K562 (cell line): ENCODE measurements at regions not wholly inside any gene's neighbourhood (a gene's known extent, or its start where the extent isn't known, plus 50 kb on each side); places are given as distances from the start of the nearest gene placed in this dataset.

Experiments
- ATAC-seq: fragments of 200-7000 bp; cut with Tn5 transposase; 3 replicates; pipeline ENCODE4 v1.9.1; 2020; ENCODE audit warnings: moderate library complexity
- BruUV-seq: library from RNA; stranded (reverse); fragments of 400-500 nt; replicated peaks from 2 replicates; lab custom pipeline; 2021; lab: Mats Ljungman, UMichigan
- CTCF ChIA-PET: fragments of 300-600 bp; formaldehyde crosslinking; extraction: SDS; loops from one replicate; lab custom pipeline; 2021; ENCODE audit warnings: low intra/inter-chr PET ratio; lab: Yijun Ruan, JAX
- POLR2A ChIA-PET: fragments of 300-600, 350-650 bp; sonication (Branson Sonifier 250); formaldehyde crosslinking; extraction: SDS; loops from one replicate; lab custom pipeline; 2021; ENCODE audit warnings: antibody characterized with exemption, inconsistent platforms; lab: Yijun Ruan, JAX
- DNase-seq, 4 experiments: peaks; one replicate each; pipeline versions ENCODE4 v3.0.0 to v3.0.0-alpha.2; 2011 to 2018; ENCODE audit warnings: low spot score in 3 of 4, mixed read lengths in 3 of 4; ENCODE audit errors: extremely low read depth in 1 of 4
- FAIRE-seq: peaks from 2 replicates; lab custom pipeline; 2011; peaks lifted over from hg19 to GRCh38; lab: Jason Lieb, UNC
- H2AFZ ChIP-seq: 2 replicates; pipeline ENCODE4 v1.6.0; 2011; ENCODE audit warnings: low read depth, low read length, control low read depth, inconsistent platforms
- H3K27ac ChIP-seq: fragments of 200-600 bp; 3 replicates; pipeline ENCODE4 v1.8.0; 2011; ENCODE audit warnings: low read depth, mild to moderate bottlenecking, control low read depth, inconsistent platforms, low read length, moderate library complexity, mixed read lengths; ENCODE audit errors: extremely low read depth
- H3K27me3 ChIP-seq, 2 experiments: fragments of 300-600 bp in 1 of 2; 2 replicates in 1 of 2; 3 replicates in 1 of 2; pipeline versions ENCODE4 v1.6.0 to v1.8.0; 2011; ENCODE audit warnings: inconsistent platforms in 2 of 2, low read length in 2 of 2, mild to moderate bottlenecking in 1 of 2, mixed read lengths in 1 of 2, moderate library complexity in 1 of 2; ENCODE audit not compliant: control insufficient read depth in 2 of 2, insufficient read depth in 2 of 2
- H3K36me3 ChIP-seq: fragments of 300-600 bp; 3 replicates; pipeline ENCODE4 v1.8.0; 2011; ENCODE audit warnings: mild to moderate bottlenecking, low read length, inconsistent platforms; ENCODE audit not compliant: control insufficient read depth, insufficient read depth
- H3K4me1 ChIP-seq, 2 experiments: fragments of 200-600 bp in 1 of 2; replicated peaks in 1 of 2; 2 replicates in 1 of 2; 3 replicates in 1 of 2; pipeline versions ENCODE4 v1.5.1 to v1.8.0; 2011; ENCODE audit warnings: inconsistent platforms in 2 of 2, low read length in 2 of 2, mild to moderate bottlenecking in 1 of 2, mixed read lengths in 1 of 2, moderate library complexity in 1 of 2; ENCODE audit not compliant: control insufficient read depth in 2 of 2, insufficient read depth in 2 of 2
- H3K4me2 ChIP-seq: 2 replicates; pipeline ENCODE4 v1.6.1; 2011; ENCODE audit warnings: low read length, control low read depth, inconsistent platforms, mixed read lengths; ENCODE audit not compliant: insufficient read depth
- H3K4me3 ChIP-seq: fragments of 200-600 bp; sonication (generic), shearing (Covaris generic); 2 replicates; pipeline ENCODE4 v1.5.1; 2016; ENCODE audit warnings: control low read depth, inconsistent platforms
- H3K79me2 ChIP-seq: fragments of 200-600 bp; 3 replicates; pipeline ENCODE4 v1.8.0; 2011; ENCODE audit warnings: low read length, inconsistent platforms; ENCODE audit not compliant: control insufficient read depth, insufficient read depth
- H3K9ac ChIP-seq, 2 experiments: 2 replicates each; pipeline versions ENCODE4 v1.6.0 to v1.6.1; 2011; ENCODE audit warnings: low read depth in 2 of 2, low read length in 2 of 2, control low read depth in 1 of 2, inconsistent platforms in 1 of 2, mild to moderate bottlenecking in 1 of 2, mixed read lengths in 1 of 2; ENCODE audit not compliant: insufficient read depth in 1 of 2
- H3K9me1 ChIP-seq: one replicate; pipeline ENCODE4 v1.6.0; 2011; ENCODE audit warnings: inconsistent platforms, mild to moderate bottlenecking, low read length, moderate library complexity; ENCODE audit not compliant: control insufficient read depth, insufficient read depth
- H3K9me3 ChIP-seq: replicated peaks from 2 replicates; pipeline ENCODE4 v1.5.1; 2011; ENCODE audit warnings: low read depth, low read length, inconsistent platforms; ENCODE audit not compliant: control insufficient read depth, insufficient read depth
- H4K20me1 ChIP-seq: replicated peaks from 2 replicates; pipeline ENCODE4 v1.6.1; 2011; ENCODE audit warnings: low read length, inconsistent platforms, mixed read lengths; ENCODE audit not compliant: control insufficient read depth, insufficient read depth
- CEBPG ChIP-seq, 3 experiments: fragments of 200-800 bp in 1 of 3; sonication (Bioruptor generic) in 1 of 3; sonication (generic) in 1 of 3; formaldehyde crosslinking in 1 of 3; IDR thresholded peaks in 2 of 3; conservative IDR thresholded peaks in 1 of 3; 2 replicates each; pipeline versions ENCODE4 v1.6.1 to v1.8.0; 2016 to 2022; ENCODE audit warnings: missing compliant biosample characterization in 2 of 3, missing genetic modification characterization in 2 of 3, mild to moderate bottlenecking in 1 of 3, missing genetic modification reagents in 1 of 3
- EZH2 ChIP-seq: IDR thresholded peaks from 2 replicates; pipeline ENCODE4 v1.6.1; 2012; ENCODE audit warnings: low read depth, mild to moderate bottlenecking, inconsistent platforms, low read length, borderline replicate concordance
- HDGF ChIP-seq: fragments of 450-650 bp; IDR thresholded peaks from 2 replicates; pipeline ENCODE4 v1.6.1; 2016
- RAD51 ChIP-seq: fragments of 450-650 bp; IDR thresholded peaks from 2 replicates; pipeline ENCODE4 v1.7.1; 2016; ENCODE audit warnings: low read depth, mild to moderate bottlenecking, borderline replicate concordance
- RCOR1 ChIP-seq, 2 experiments: IDR thresholded peaks; 2 replicates each; pipeline ENCODE4 v1.6.1; 2012; ENCODE audit warnings: low read depth in 2 of 2, low read length in 2 of 2, borderline replicate concordance in 1 of 2, improper control_type of control experiment in 1 of 2
- SAP30 ChIP-seq: fragments of 200-600 bp; sonication (generic); IDR thresholded peaks from 2 replicates; pipeline ENCODE4 v1.6.1; 2012; ENCODE audit warnings: borderline replicate concordance, low read depth, mild to moderate bottlenecking, moderate library complexity, low read length, control low read depth, inconsistent platforms; ENCODE audit not compliant: insufficient read depth, poor library complexity, severe bottlenecking
- ZNF3 ChIP-seq: fragments of 250-450 bp; sonication (Bioruptor Pico); IDR thresholded peaks from 2 replicates; pipeline ENCODE4 v1.5.0; 2021; ENCODE audit warnings: mild to moderate bottlenecking, moderate library complexity
- ZNF518B ChIP-seq: fragments of 250-450 bp; sonication (Bioruptor Pico); IDR thresholded peaks from 2 replicates; pipeline ENCODE4 v1.5.0; 2021; ENCODE audit warnings: mild to moderate bottlenecking, moderate library complexity
- WGBS: fragments of 100-300 bp; shearing (Covaris generic); methylation state at CpG from one replicate; pipeline ENCODE4 v1.1.6; 2016; ENCODE audit warnings: low coverage, mixed read lengths; ENCODE audit not compliant: insufficient coverage; ENCODE audit errors: missing lambda C conversion rate; 5-methylcytosine and 5-hydroxymethylcytosine counted together
- in situ Hi-C: fragments of 300-500 bp; cut with MboI; formaldehyde crosslinking; loops from 4 replicates; pipeline ENCODE4 v1.15.0; 2018; ENCODE audit warnings: inconsistent platforms, mixed read lengths
- intact Hi-C: fragments of 100-400 bp; cut with micrococcal nuclease; formaldehyde crosslinking; loops from 2 replicates; pipeline ENCODE4 v1.14.2; 2022

- Histone ChIP-seq H3K9ac (no peak overlapping the region), H4K20me1 (no peaks in the 10 kb centered on the region), H3K27me3 (no peaks in the 10 kb centered on the region), H3K9me3 (no peaks in the 10 kb centered on the region), H3K4me3 (no peak overlapping the region), H2AFZ (no peak overlapping the region), H3K4me1 (no peaks in the 10 kb centered on the region), H3K79me2 (no peaks in the 10 kb centered on the region), H3K4me2 (no peak overlapping the region), H3K27ac (no peak overlapping the region), H3K9me1 (no peaks in the 10 kb centered on the region), H3K36me3 (no peaks in the 10 kb centered on the region)
- POLR2A ChIA-PET, result no interaction called here
- CTCF ChIA-PET, result no interaction called here
- 0% methylated on average over 1 of the region's 1 CpG for WGBS
- no TSS peak for BruUV-seq
- DNase-seq (no peak), ATAC-seq (no peak), FAIRE-seq (no peak)
- intact Hi-C loops, result no loop called here
- TF ChIP-seq RAD51 (no peak), HDGF (no peak), EZH2 (no peak), RCOR1 (IDR thresholded peaks at IDR 0.05; ENCODE audit: borderline replicate concordance in 1 of 2, low read depth in 2 of 2, low read length in 2 of 2) (no peak), ZNF518B (CRISPR knock-in tag) (no peak), ZNF3 (CRISPR knock-in tag) (no peak), CEBPG (CRISPR knock-in tag; IDR thresholded peaks at IDR 0.05) (no peak), CEBPG (tag; conservative IDR thresholded peaks at IDR 0.05 in 1 of 2, IDR thresholded peaks at IDR 0.05 in 1 of 2) (no peak), SAP30 (no peak)
- in situ Hi-C loops, result no loop called here
Observed at GRCh38 chr14:49364752-49365117, 221.4 kb downstream of the RPS29 start.
